Nephron (organoid): ENCODE measurements at regions not wholly inside any gene's neighbourhood (a gene's known extent, or its start where the extent isn't known, plus 50 kb on each side); places are given as distances from the start of the nearest gene placed in this dataset.
"Not testable (repeated sequence)": the region's sequence is repeated elsewhere in the genome, so short reads cannot be mapped to it uniquely, and the experiment has no call there.

Source experiments
- H3K27ac Mint-ChIP-seq, 3 experiments: 2 replicates each; pipeline ENCODE4 v1.8.0; 2020; ENCODE audit warnings: mixed read lengths in 3 of 3, mild to moderate bottlenecking in 2 of 3, moderate library complexity in 1 of 3
- H3K27me3 Mint-ChIP-seq: 2 replicates; pipeline ENCODE4 v1.8.0; 2021; ENCODE audit warnings: low read depth, mild to moderate bottlenecking, moderate library complexity, mixed read lengths
- H3K36me3 Mint-ChIP-seq: 2 replicates; pipeline ENCODE4 v1.8.0; 2020; ENCODE audit warnings: low read depth, mixed read lengths
- H3K4me1 Mint-ChIP-seq: 2 replicates; pipeline ENCODE4 v1.8.0; 2020; ENCODE audit warnings: mixed read lengths
- H3K4me3 Mint-ChIP-seq, 3 experiments: 2 replicates each; pipeline ENCODE4 v1.8.0; 2020; ENCODE audit warnings: mild to moderate bottlenecking in 3 of 3, mixed read lengths in 3 of 3, moderate library complexity in 2 of 3
- H3K9me3 Mint-ChIP-seq: 2 replicates; pipeline ENCODE4 v1.8.0; 2020; ENCODE audit warnings: mixed read lengths
- TF ChIP-seq, protein P1 (sequence below), 3 experiments: fragments of 200-600 bp; sonication (generic); IDR thresholded peaks; one replicate each; pipeline ENCODE4 v1.5.0; 2021; ENCODE audit warnings: antibody characterized with exemption in 3 of 3; ENCODE audit not compliant: unreplicated experiment in 3 of 3

DNA sequence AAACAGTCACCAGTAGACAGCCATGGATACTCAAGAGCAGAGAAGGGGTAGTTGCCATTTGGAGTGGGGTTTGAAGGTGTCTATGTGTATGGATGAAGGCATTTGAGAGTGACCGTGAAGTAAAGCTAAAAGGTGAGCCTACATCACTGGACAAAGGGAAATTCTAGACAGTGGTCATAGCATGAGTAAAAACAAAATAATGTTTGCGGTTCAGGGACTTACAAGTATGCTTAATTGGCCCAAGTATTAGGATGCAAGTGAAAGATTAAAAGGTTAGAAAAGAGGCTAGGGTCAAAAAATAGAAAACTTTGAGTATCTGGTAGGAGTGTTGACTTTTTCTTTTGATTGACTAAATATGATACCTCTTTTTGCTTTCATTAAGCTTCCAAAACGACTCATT, 238.1 kb upstream of the SLC8A1 start:
- H3K4me3 Mint-ChIP-seq = no peak overlapping the region
- H3K9me3 Mint-ChIP-seq = peaks cover 3% of the 10 kb centered on the region
- H3K27ac Mint-ChIP-seq = no peak overlapping the region
- H3K4me1 Mint-ChIP-seq = no peaks in the 10 kb centered on the region
- H3K36me3 Mint-ChIP-seq = no peaks in the 10 kb centered on the region
- TF ChIP-seq, protein P1, sequence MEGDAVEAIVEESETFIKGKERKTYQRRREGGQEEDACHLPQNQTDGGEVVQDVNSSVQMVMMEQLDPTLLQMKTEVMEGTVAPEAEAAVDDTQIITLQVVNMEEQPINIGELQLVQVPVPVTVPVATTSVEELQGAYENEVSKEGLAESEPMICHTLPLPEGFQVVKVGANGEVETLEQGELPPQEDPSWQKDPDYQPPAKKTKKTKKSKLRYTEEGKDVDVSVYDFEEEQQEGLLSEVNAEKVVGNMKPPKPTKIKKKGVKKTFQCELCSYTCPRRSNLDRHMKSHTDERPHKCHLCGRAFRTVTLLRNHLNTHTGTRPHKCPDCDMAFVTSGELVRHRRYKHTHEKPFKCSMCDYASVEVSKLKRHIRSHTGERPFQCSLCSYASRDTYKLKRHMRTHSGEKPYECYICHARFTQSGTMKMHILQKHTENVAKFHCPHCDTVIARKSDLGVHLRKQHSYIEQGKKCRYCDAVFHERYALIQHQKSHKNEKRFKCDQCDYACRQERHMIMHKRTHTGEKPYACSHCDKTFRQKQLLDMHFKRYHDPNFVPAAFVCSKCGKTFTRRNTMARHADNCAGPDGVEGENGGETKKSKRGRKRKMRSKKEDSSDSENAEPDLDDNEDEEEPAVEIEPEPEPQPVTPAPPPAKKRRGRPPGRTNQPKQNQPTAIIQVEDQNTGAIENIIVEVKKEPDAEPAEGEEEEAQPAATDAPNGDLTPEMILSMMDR (IDR thresholded peaks at IDR 0.05; ENCODE audit: unreplicated experiment in 3 of 3) = no peak
- no peaks in the 10 kb centered on the region for H3K27me3 Mint-ChIP-seq

DNA sequence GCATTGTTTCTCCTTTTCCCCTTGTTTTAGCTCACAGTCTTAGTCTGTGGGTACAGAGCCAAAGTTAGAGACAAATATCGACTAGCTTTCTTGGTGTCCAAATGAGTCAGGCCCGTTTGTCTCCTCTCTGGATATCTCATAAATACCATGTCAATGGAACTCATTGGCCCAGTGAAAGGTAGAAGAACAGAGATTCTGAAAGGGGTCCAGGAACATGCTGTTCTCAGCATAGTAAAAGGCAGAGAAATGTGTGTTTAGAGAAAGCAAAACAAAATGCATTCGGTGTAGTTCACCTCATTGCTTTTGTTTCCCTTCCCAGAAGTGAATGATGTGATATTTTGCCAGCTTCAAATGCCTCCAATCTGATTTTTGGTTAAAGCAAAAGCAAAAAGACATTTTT, 238.6 kb upstream of the SLC8A1 start:
- TF ChIP-seq, protein P1 (IDR thresholded peaks at IDR 0.05; ENCODE audit: unreplicated experiment in 3 of 3) = no peak
- H3K27me3 Mint-ChIP-seq = no peaks in the 10 kb centered on the region
- peaks cover 3% of the 10 kb centered on the region for H3K9me3 Mint-ChIP-seq
- H3K4me1 Mint-ChIP-seq = no peaks in the 10 kb centered on the region
- no peak overlapping the region for H3K4me3 Mint-ChIP-seq
- H3K27ac Mint-ChIP-seq = peak overlapping the region in 1 of 3 experiments; percentile 25
- no peaks in the 10 kb centered on the region for H3K36me3 Mint-ChIP-seq

DNA sequence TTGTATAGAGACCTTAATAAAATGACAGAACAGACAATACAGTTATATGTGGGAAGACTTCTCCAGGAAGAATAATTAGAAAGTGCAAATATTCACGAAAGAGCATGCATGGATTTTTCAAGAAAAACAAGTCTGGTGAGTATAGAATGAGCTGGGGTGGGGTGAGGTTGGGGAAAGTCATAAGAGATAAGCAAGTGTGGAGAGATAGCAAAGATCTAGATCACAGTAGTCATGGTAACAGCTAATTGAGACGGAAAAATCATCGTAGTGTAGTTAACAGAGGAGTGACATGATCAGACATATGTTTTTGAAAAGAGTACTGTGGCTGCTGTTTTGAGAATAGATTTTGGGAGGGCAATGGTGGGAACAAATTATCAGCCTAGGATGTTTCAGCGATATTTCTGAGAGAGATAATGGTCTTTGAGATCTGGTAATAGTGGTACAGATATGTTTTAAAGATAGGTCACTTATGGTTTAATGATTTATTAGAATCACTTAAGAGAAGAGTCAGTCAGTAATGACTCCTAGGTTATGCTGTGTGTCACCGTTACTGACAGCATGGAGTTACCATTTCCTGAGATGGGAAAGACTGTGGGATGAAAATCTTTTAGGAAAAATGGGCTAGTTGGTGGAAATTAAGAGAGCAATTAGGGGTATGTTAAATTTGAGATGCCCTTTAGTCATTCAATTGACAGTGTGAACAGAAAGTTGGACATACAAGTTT, 248.5 kb upstream of the SLC8A1 start:
- Mint-ChIP-seq H3K4me1 (no peaks in the 10 kb centered on the region), H3K36me3 (no peaks in the 10 kb centered on the region), H3K4me3 (no peak overlapping the region), H3K9me3 (no peaks in the 10 kb centered on the region), H3K27ac (no peak overlapping the region), H3K27me3 (no peaks in the 10 kb centered on the region)
- TF ChIP-seq, protein P1 (IDR thresholded peaks at IDR 0.05; ENCODE audit: unreplicated experiment in 3 of 3) = no peak

DNA sequence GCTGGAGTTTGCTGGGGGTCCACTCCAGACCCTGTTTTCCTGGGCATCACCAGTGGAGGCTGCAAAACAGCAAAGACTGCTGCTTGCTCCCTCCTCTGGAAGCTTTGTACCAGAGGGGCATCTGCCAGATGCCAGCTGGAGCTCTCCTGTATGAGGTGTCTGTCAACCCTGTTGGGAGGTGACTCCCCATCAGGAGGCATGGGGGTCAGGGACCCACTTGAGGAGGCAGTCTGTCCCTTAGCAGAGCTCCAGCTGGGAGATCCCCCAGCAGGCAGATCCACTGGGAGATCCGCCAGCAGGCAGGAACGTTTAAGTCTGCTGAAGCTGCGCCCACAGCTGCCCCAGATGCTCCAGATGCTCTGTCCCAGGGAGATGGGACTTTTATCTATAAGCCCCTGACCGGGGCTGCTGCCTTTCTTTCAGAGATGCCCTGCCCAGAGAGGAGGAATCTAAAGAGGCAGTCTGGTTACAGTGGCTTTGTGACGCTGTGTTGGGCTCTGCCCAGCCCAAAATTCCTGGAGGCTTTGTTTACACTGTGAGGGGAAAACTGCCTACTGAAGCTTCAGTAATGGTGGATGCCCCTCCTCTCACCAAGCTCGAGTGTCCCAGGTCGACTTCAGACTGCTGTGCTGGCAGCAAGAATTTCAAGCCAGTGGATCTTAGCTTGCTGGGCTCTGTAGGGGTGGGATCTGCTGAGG, 260.5 kb upstream of the SLC8A1 start:
- not testable (repeated sequence) for H3K4me3 Mint-ChIP-seq, H3K4me1 Mint-ChIP-seq, H3K27me3 Mint-ChIP-seq, H3K36me3 Mint-ChIP-seq, H3K27ac Mint-ChIP-seq
- H3K9me3 Mint-ChIP-seq = peaks cover 26% of the 10 kb centered on the region

DNA sequence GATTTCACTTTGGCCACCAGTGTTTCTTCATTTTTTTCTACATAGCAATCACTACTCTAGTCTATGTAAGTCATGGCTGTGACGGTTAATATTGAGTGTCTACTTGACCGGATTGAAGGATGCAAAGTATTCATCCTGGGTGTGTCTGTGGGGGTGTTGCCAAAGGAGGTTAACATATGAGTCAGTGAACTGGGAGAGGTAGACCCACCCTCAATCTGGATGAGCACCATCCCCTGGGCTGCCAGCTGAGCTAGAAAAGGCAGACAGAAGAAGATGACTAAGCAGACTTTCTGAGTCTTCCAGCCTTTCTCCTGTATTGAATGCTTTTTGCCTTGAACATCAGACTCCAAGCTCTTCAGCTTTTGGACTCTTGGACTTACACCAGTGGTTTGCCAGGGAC, 265.0 kb upstream of the SLC8A1 start:
- H3K4me1 Mint-ChIP-seq = no peaks in the 10 kb centered on the region
- H3K4me3 Mint-ChIP-seq = no peak overlapping the region
- no peak overlapping the region for H3K27ac Mint-ChIP-seq
- no peaks in the 10 kb centered on the region for H3K36me3 Mint-ChIP-seq
- TF ChIP-seq, protein P1 (IDR thresholded peaks at IDR 0.05; ENCODE audit: unreplicated experiment in 3 of 3) = no peak
- no peaks in the 10 kb centered on the region for H3K27me3 Mint-ChIP-seq
- H3K9me3 Mint-ChIP-seq = peaks cover 6% of the 10 kb centered on the region

DNA sequence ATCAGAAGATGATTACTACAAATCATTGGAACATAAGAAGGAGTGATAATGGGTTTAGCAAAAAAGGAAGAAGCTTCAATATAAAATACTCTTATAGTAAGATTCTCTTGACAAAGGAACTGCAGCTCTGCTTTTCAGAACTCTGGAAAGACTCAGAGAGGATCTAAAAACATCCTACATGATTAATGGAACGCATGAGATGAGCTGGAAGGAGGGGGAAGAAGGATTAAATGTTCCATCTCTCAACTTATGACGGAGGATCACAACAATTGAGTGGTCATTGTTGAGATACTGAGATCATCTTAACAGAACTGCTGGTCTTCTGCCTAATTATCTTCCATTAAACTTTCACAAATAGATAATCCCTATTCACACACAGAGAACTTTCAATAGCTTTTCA, 267.5 kb upstream of the SLC8A1 start:
- Mint-ChIP-seq H3K4me3 (no peak overlapping the region), H3K27me3 (no peaks in the 10 kb centered on the region), H3K36me3 (no peaks in the 10 kb centered on the region), H3K27ac (no peak overlapping the region), H3K9me3 (peaks cover 5% of the 10 kb centered on the region), H3K4me1 (no peaks in the 10 kb centered on the region)
- TF ChIP-seq, protein P1 (IDR thresholded peaks at IDR 0.05; ENCODE audit: unreplicated experiment in 3 of 3) = no peak
